ENCODE measurements at regions not wholly inside any gene's neighbourhood (a gene's known extent, or its start where the extent isn't known, plus 50 kb on each side); places are given as distances from the start of the nearest gene placed in this dataset.

GRCh38 chr17:56085576-56086267, 67.6 kb upstream of the ANKFN1 start:
- no peak for DNase-seq (ENCODE audit: extremely low read depth in 1 of 2, low read depth in 1 of 2)

DNA sequence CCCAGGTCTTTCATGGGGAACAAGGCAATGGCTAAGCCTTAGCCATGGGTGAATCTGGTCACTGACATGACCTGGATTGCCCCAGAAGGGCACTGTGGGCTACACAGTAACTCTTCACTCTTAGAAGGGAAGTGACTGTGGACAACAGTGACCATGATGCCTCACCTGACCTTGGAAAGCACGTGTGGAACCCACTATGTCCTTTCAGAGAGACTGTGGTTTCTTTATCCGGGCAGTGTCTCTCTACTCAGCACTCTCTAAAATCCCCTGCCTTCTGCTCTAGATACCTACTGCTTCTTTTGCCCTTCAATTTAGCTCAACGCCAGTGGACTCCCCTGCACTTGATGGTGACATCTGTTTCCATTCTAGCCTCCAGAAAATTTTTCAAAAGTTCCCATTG, 66.1 kb upstream of the ANKFN1 start:
- no peak for DNase-seq (ENCODE audit: extremely low read depth in 1 of 2, low read depth in 1 of 2)

DNA sequence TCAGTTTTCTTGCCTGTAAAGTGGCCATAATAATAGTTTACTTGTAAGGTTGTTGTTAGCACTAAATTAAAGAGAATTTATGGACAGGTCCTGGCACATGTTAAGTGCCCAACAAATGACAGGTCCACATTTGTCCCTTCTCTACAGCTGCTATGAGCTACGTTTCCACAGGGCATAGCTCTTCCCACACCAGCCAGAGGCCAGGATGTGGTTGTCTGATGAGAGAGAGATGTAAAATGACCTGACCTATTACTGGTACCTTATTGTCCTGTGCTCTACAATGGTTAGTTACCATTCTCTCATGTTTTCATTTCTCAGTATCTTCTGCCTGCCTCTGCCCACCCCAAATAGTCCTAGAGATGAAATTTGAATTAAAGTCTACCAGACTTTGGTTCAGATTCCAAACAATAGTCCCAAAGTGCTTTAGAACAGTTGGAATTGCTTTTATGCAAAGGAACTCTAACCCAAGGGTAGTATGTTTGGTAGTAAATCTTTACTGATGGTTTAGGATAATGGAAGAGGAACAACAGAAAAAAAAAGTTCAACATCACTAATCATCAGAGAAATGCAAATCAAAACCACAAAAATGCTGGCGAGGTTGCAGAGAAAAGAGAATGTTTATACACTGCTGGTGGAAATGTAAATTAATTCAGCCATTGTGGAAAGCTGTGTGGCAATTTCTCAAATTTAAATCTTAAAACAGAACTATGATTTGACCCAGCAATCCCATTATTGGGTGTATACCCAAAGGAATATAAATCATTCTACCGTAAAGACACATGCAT, 57.1 kb upstream of the ANKFN1 start:
- no peak for DNase-seq (ENCODE audit: extremely low read depth in 1 of 2, low read depth in 1 of 2)

DNA sequence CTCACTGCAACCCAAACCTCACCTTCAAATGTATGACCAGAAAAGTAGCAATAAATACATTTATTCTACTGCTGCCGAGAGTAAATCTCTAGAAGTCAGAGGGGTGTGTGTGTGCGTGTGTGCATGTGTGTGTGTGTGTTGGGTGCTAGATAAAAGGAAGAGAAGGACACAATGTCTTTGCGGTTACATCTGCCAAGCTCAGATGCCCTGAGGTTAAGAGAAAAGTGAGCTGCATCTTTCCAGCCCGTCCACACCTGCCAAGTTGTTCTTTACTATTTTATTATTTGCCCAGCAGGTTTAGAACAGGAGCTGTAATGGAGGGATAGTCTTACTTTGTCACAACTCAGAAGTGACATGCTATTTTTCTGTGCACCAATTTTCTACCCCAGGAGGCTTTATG, 54.5 kb upstream of the ANKFN1 start:
- DNase-seq (ENCODE audit: extremely low read depth in 1 of 2, low read depth in 1 of 2), result no peak

- DNase-seq (ENCODE audit: extremely low read depth in 1 of 2, low read depth in 1 of 2), result no peak
Observed at GRCh38 chr17:56099649-56100048, 53.6 kb upstream of the ANKFN1 start.

All from activated CD8-positive, alpha-beta memory T cell treated with anti-CD3 and anti-CD28 coated beads for 1 hour (primary cell).